Endodermal cell (in vitro differentiated cells): ENCODE measurements at regions not wholly inside any gene's neighbourhood (a gene's known extent, or its start where the extent isn't known, plus 50 kb on each side); places are given as distances from the start of the nearest gene placed in this dataset.

ENCODE experiments used
- DNase-seq: peaks from one replicate; pipeline ENCODE4 v3.0.0-alpha.2; 2017
- H3K27ac ChIP-seq: 2 replicates; pipeline ENCODE4 v1.5.1; 2013; ENCODE audit warnings: mild to moderate bottlenecking, low read depth, low read length, moderate library complexity
- H3K27me3 ChIP-seq: 2 replicates; pipeline ENCODE4 v1.6.1; 2013; ENCODE audit warnings: mild to moderate bottlenecking, low read length, moderate library complexity; ENCODE audit not compliant: insufficient read depth, control insufficient read depth, poor library complexity, severe bottlenecking
- H3K36me3 ChIP-seq: 2 replicates; pipeline ENCODE4 v1.7.0; 2013; ENCODE audit warnings: mild to moderate bottlenecking, low read length, moderate library complexity; ENCODE audit not compliant: control insufficient read depth, insufficient read depth
- H3K4me1 ChIP-seq: one replicate; pipeline ENCODE4 v1.7.0; 2013; ENCODE audit warnings: low read length; ENCODE audit not compliant: control insufficient read depth, insufficient read depth
- H3K4me3 ChIP-seq: 2 replicates; pipeline ENCODE4 v1.5.1; 2013; ENCODE audit warnings: mild to moderate bottlenecking, low read length, moderate library complexity
- H3K9ac ChIP-seq: 2 replicates; pipeline ENCODE4 v1.6.1; 2013; ENCODE audit warnings: mild to moderate bottlenecking, low read length, moderate library complexity; ENCODE audit not compliant: poor library complexity, severe bottlenecking; ENCODE audit errors: extremely low read depth
- H3K9me3 ChIP-seq: 2 replicates; pipeline ENCODE4 v1.6.1; 2013; ENCODE audit warnings: mild to moderate bottlenecking, low read length, moderate library complexity; ENCODE audit not compliant: control insufficient read depth
- H3K27ac Mint-ChIP-seq: 2 replicates; pipeline ENCODE4 v1.8.0; 2020; ENCODE audit warnings: mixed read lengths
- H3K27me3 Mint-ChIP-seq: 2 replicates; pipeline ENCODE4 v1.8.0; 2021; ENCODE audit warnings: mild to moderate bottlenecking, mixed read lengths; ENCODE audit not compliant: insufficient read depth
- H3K36me3 Mint-ChIP-seq: 2 replicates; pipeline ENCODE4 v1.8.0; 2020; ENCODE audit warnings: low read depth, mixed read lengths
- H3K4me1 Mint-ChIP-seq: 2 replicates; pipeline ENCODE4 v1.8.0; 2020; ENCODE audit warnings: mixed read lengths
- H3K4me3 Mint-ChIP-seq: 2 replicates; pipeline ENCODE4 v1.8.0; 2020; ENCODE audit warnings: mild to moderate bottlenecking, moderate library complexity, mixed read lengths
- H3K9me3 Mint-ChIP-seq: 2 replicates; pipeline ENCODE4 v1.8.0; 2020; ENCODE audit warnings: mild to moderate bottlenecking, mixed read lengths
- WGBS, 2 experiments: methylation state at CpG; one replicate each; pipeline versions ENCODE4 v1.1.5 to v1.1.7; 2013; ENCODE audit warnings: missing lambda C conversion rate in 2 of 2, mixed read lengths in 1 of 2; ENCODE audit not compliant: insufficient coverage in 1 of 2, insufficient read length in 1 of 2; 5-methylcytosine and 5-hydroxymethylcytosine counted together
- TF ChIP-seq, protein P1 (sequence below): fragments of 200-600 bp; sonication (generic); conservative IDR thresholded peaks from 2 replicates; pipeline ENCODE4 v1.5.0; 2021; ENCODE audit warnings: antibody characterized with exemption, mild to moderate bottlenecking

- no peaks in the 10 kb centered on the region for H3K9me3 ChIP-seq
- TF ChIP-seq, protein P1, sequence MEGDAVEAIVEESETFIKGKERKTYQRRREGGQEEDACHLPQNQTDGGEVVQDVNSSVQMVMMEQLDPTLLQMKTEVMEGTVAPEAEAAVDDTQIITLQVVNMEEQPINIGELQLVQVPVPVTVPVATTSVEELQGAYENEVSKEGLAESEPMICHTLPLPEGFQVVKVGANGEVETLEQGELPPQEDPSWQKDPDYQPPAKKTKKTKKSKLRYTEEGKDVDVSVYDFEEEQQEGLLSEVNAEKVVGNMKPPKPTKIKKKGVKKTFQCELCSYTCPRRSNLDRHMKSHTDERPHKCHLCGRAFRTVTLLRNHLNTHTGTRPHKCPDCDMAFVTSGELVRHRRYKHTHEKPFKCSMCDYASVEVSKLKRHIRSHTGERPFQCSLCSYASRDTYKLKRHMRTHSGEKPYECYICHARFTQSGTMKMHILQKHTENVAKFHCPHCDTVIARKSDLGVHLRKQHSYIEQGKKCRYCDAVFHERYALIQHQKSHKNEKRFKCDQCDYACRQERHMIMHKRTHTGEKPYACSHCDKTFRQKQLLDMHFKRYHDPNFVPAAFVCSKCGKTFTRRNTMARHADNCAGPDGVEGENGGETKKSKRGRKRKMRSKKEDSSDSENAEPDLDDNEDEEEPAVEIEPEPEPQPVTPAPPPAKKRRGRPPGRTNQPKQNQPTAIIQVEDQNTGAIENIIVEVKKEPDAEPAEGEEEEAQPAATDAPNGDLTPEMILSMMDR: no peak
- Mint-ChIP-seq H3K36me3 (no peaks in the 10 kb centered on the region), H3K4me3 (no peak overlapping the region), H3K27ac (no peak overlapping the region), H3K9me3 (peaks cover 1% of the 10 kb centered on the region), H3K4me1 (peaks cover 18% of the 10 kb centered on the region), H3K27me3 (peaks cover 6% of the 10 kb centered on the region)
- H3K4me3 ChIP-seq: no peak overlapping the region
- H3K4me1 ChIP-seq: no peaks in the 10 kb centered on the region
- no peak overlapping the region for H3K9ac ChIP-seq
- H3K36me3 ChIP-seq: no peaks in the 10 kb centered on the region
- H3K27ac ChIP-seq: no peak overlapping the region
- WGBS, 2 experiments: 22 to 74% methylated on average over 1 to 3 of the region's 3 CpGs
- no peaks in the 10 kb centered on the region for H3K27me3 ChIP-seq
- DNase-seq: no peak
Measured at GRCh38 chr5:16385516-16386090, 80.0 kb downstream of the ZNF622 start.

DNA sequence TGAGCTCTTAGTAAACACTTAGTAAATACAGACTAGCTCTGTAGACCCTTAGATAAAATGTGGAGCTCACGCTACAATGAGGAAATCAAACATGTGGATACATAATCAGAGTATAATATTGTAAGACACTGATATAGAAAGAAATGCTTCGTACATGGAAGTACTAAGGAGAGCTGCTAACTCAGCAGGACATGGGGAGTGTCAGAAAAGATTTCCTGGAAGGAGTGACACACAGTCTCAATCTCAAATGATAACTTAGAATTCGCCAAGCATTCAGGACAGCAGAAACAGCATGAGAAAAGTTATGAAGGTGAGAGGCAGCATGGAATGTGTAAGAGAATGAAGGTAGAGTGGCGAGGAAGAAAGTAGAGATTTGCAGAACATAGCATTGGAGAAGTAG lies 80.8 kb downstream of the ZNF622 start:
- Mint-ChIP-seq H3K27ac (no peak overlapping the region), H3K4me1 (peaks cover 12% of the 10 kb centered on the region), H3K27me3 (peaks cover 14% of the 10 kb centered on the region), H3K9me3 (peaks cover 1% of the 10 kb centered on the region), H3K36me3 (no peaks in the 10 kb centered on the region), H3K4me3 (no peak overlapping the region)
- H3K27ac ChIP-seq: no peak overlapping the region
- DNase-seq: no peak
- no peak overlapping the region for H3K9ac ChIP-seq
- 88 to 94% methylated on average over 3 to 4 of the region's 4 CpGs for WGBS, 2 experiments
- H3K4me3 ChIP-seq: no peak overlapping the region
- H3K9me3 ChIP-seq: no peaks in the 10 kb centered on the region
- H3K27me3 ChIP-seq: peaks cover 7% of the 10 kb centered on the region
- H3K36me3 ChIP-seq: no peaks in the 10 kb centered on the region
- TF ChIP-seq, protein P1: no peak
- H3K4me1 ChIP-seq: no peaks in the 10 kb centered on the region

DNA sequence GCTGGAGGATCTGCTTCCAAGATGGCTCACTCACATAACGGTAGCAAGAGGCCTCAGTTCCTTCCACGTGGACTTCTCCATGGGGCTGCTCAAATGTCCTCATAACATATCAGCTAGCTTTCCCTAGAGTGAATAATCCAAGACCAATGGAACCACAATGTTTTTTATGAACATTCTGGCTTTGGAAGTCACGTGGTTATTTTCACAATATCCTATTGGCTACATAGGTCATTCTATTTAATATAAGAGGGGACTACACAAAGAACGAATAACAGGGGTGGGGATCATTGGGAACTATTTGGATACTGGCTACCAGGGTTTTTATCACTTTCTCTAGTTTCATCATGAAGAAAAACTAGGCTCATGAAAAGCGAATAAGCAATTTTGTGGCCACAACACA lies 81.4 kb downstream of the ZNF622 start:
- TF ChIP-seq, protein P1: no peak
- no peak for DNase-seq
- H3K4me1 ChIP-seq: peaks cover 3% of the 10 kb centered on the region
- 97 to 98% methylated on average over 5 of the region's 5 CpGs for WGBS, 2 experiments
- Mint-ChIP-seq H3K4me3 (no peak overlapping the region), H3K36me3 (no peaks in the 10 kb centered on the region), H3K9me3 (peaks cover 1% of the 10 kb centered on the region), H3K27ac (no peak overlapping the region), H3K4me1 (peaks cover 13% of the 10 kb centered on the region), H3K27me3 (peaks cover 15% of the 10 kb centered on the region)
- H3K36me3 ChIP-seq: no peaks in the 10 kb centered on the region
- H3K4me3 ChIP-seq: no peak overlapping the region
- no peaks in the 10 kb centered on the region for H3K9me3 ChIP-seq
- no peak overlapping the region for H3K9ac ChIP-seq
- no peak overlapping the region for H3K27ac ChIP-seq
- peaks cover 7% of the 10 kb centered on the region for H3K27me3 ChIP-seq
